ENCODE measurements at regions not wholly inside any gene's neighbourhood (a gene's known extent, or its start where the extent isn't known, plus 50 kb on each side); places are given as distances from the start of the nearest gene placed in this dataset.
"Not testable (repeated sequence)": the region's sequence is repeated elsewhere in the genome, so short reads cannot be mapped to it uniquely, and the experiment has no call there.

- Histone ChIP-seq H3K27me3 (ENCODE audit: control insufficient read depth in 2 of 2, insufficient read depth in 1 of 2, low read length in 1 of 2) (no peaks in the 10 kb centered on the region), H3K9me3 (ENCODE audit: control insufficient read depth in 2 of 2, insufficient read depth in 1 of 2, low read length in 1 of 2) (peaks cover 1 to 22% of the 10 kb centered on the region in 2 donors), H3K4me1 (ENCODE audit: control insufficient read depth in 2 of 2, insufficient read depth in 2 of 2, low read length in 2 of 2) (no peaks in the 10 kb centered on the region), H3K27ac (ENCODE audit: low read depth in 1 of 2, low read length in 1 of 2) (no peak overlapping the region), H3K4me3 (ENCODE audit: low read length in 2 of 2) (no peak overlapping the region), H3K36me3 (ENCODE audit: control insufficient read depth in 2 of 2, insufficient read depth in 2 of 2, low read length in 1 of 2) (no peaks in the 10 kb centered on the region)
- DNase-seq (ENCODE audit: low read depth in 6 of 9, low spot score in 9 of 9), result no peak
Measured at GRCh38 chr18:4986066-4986465, 211.0 kb downstream of the AKAIN1 start.

- no peaks in the 10 kb centered on the region for H3K36me3 ChIP-seq (ENCODE audit: control insufficient read depth in 2 of 2, insufficient read depth in 2 of 2, low read length in 1 of 2)
- no peak overlapping the region for H3K4me3 ChIP-seq (ENCODE audit: low read length in 2 of 2)
- H3K9me3 ChIP-seq (ENCODE audit: control insufficient read depth in 2 of 2, insufficient read depth in 1 of 2, low read length in 1 of 2), result peaks cover 0 to 4% of the 10 kb centered on the region in 2 donors
- H3K27me3 ChIP-seq (ENCODE audit: control insufficient read depth in 2 of 2, insufficient read depth in 1 of 2, low read length in 1 of 2), result no peaks in the 10 kb centered on the region
- no peak overlapping the region for H3K27ac ChIP-seq (ENCODE audit: low read depth in 1 of 2, low read length in 1 of 2)
- no peak for DNase-seq (ENCODE audit: low read depth in 6 of 9, low spot score in 9 of 9)
- WGBS, result 95% methylated on average over 4 of the region's 4 CpGs
- H3K4me1 ChIP-seq (ENCODE audit: control insufficient read depth in 2 of 2, insufficient read depth in 2 of 2, low read length in 2 of 2), result no peaks in the 10 kb centered on the region
Measured at GRCh38 chr18:4961121-4961909, 235.7 kb downstream of the AKAIN1 start.

DNA sequence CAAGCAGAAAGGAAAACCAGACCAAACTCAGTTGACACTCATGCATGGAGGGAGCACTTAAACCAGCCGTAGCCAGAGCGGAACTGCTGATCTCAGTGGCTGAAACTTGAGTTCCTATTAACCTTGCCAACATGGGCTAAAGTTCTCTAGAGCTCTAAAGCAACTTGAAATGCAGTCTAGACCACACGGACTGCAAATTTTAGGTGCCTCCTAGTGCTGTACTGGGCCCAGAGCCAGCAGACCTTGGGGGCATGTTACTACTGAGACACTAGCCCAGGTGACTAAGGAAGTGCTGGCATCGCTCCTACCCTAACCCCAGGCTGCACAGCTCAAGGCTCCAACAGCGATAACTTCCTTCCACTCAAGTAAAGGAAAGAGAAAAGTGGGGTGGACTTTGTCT lies 236.5 kb downstream of the AKAIN1 start:
- DNase-seq (ENCODE audit: low read depth in 6 of 9, low spot score in 9 of 9), result no peak
- Histone ChIP-seq H3K36me3 (ENCODE audit: control insufficient read depth in 2 of 2, insufficient read depth in 2 of 2, low read length in 1 of 2) (no peaks in the 10 kb centered on the region), H3K4me3 (ENCODE audit: low read length in 2 of 2) (no peak overlapping the region), H3K9me3 (ENCODE audit: control insufficient read depth in 2 of 2, insufficient read depth in 1 of 2, low read length in 1 of 2) (peaks cover 0 to 4% of the 10 kb centered on the region in 2 donors), H3K27ac (ENCODE audit: low read depth in 1 of 2, low read length in 1 of 2) (no peak overlapping the region), H3K4me1 (ENCODE audit: control insufficient read depth in 2 of 2, insufficient read depth in 2 of 2, low read length in 2 of 2) (no peaks in the 10 kb centered on the region), H3K27me3 (ENCODE audit: control insufficient read depth in 2 of 2, insufficient read depth in 1 of 2, low read length in 1 of 2) (no peaks in the 10 kb centered on the region)
- 94% methylated on average over 5 of the region's 5 CpGs for WGBS

GRCh38 chr18:4931209-4931608 lies 265.8 kb downstream of the AKAIN1 start:
- no peaks in the 10 kb centered on the region for H3K27me3 ChIP-seq (ENCODE audit: control insufficient read depth in 2 of 2, insufficient read depth in 1 of 2, low read length in 1 of 2)
- H3K4me1 ChIP-seq (ENCODE audit: control insufficient read depth in 2 of 2, insufficient read depth in 2 of 2, low read length in 2 of 2), result no peaks in the 10 kb centered on the region
- no peak for DNase-seq (ENCODE audit: low read depth in 6 of 9, low spot score in 9 of 9)
- H3K4me3 ChIP-seq (ENCODE audit: low read length in 2 of 2), result no peak overlapping the region
- WGBS, result 88% methylated on average over 1 of the region's 1 CpG
- H3K36me3 ChIP-seq (ENCODE audit: control insufficient read depth in 2 of 2, insufficient read depth in 2 of 2, low read length in 1 of 2), result no peaks in the 10 kb centered on the region
- no peak overlapping the region for H3K27ac ChIP-seq (ENCODE audit: low read depth in 1 of 2, low read length in 1 of 2)
- H3K9me3 ChIP-seq (ENCODE audit: control insufficient read depth in 2 of 2, insufficient read depth in 1 of 2, low read length in 1 of 2), result peaks cover 0 to under 1% of the 10 kb centered on the region in 2 donors

- Histone ChIP-seq H3K27ac (ENCODE audit: low read depth in 1 of 2, low read length in 1 of 2) (no peak overlapping the region), H3K36me3 (ENCODE audit: control insufficient read depth in 2 of 2, insufficient read depth in 2 of 2, low read length in 1 of 2) (no peaks in the 10 kb centered on the region), H3K4me1 (ENCODE audit: control insufficient read depth in 2 of 2, insufficient read depth in 2 of 2, low read length in 2 of 2) (no peaks in the 10 kb centered on the region), H3K27me3 (ENCODE audit: control insufficient read depth in 2 of 2, insufficient read depth in 1 of 2, low read length in 1 of 2) (no peaks in the 10 kb centered on the region), H3K9me3 (ENCODE audit: control insufficient read depth in 2 of 2, insufficient read depth in 1 of 2, low read length in 1 of 2) (peaks cover 0 to 6% of the 10 kb centered on the region in 2 donors), H3K4me3 (ENCODE audit: low read length in 2 of 2) (no peak overlapping the region)
- DNase-seq (ENCODE audit: low read depth in 6 of 9, low spot score in 9 of 9), result no peak
Measured at GRCh38 chr18:4921548-4921947, 275.5 kb downstream of the AKAIN1 start.

DNA sequence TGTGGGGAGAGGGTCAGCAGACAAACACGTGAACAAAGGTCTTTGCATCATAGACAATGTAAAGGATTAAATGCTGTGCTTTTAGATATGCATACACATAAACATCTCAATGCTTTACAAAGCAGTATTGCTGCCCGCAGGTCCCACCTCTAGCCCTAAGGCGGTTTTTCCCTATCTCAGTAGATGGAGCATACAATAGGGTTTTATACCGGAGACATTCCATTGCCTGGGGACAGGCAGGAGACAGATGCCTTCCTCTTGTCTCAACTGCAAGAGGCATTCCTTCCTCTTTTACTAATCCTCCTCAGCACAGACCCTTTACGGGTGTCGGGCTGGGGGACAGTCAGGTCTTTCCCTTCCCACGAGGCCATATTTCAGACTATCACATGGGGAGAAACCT lies 279.5 kb downstream of the AKAIN1 start:
- H3K27ac ChIP-seq (ENCODE audit: low read depth in 1 of 2, low read length in 1 of 2); H3K27me3 ChIP-seq (ENCODE audit: control insufficient read depth in 2 of 2, insufficient read depth in 1 of 2, low read length in 1 of 2); H3K36me3 ChIP-seq (ENCODE audit: control insufficient read depth in 2 of 2, insufficient read depth in 2 of 2, low read length in 1 of 2); H3K4me3 ChIP-seq (ENCODE audit: low read length in 2 of 2); H3K9me3 ChIP-seq (ENCODE audit: control insufficient read depth in 2 of 2, insufficient read depth in 1 of 2, low read length in 1 of 2); DNase-seq (ENCODE audit: low read depth in 6 of 9, low spot score in 9 of 9); H3K4me1 ChIP-seq (ENCODE audit: control insufficient read depth in 2 of 2, insufficient read depth in 2 of 2, low read length in 2 of 2): not testable (repeated sequence)
- 82% methylated on average over 4 of the region's 7 CpGs for WGBS

- Histone ChIP-seq H3K27ac (ENCODE audit: low read depth in 1 of 2, low read length in 1 of 2) (no peak overlapping the region), H3K9me3 (ENCODE audit: control insufficient read depth in 2 of 2, insufficient read depth in 1 of 2, low read length in 1 of 2) (no peaks in the 10 kb centered on the region), H3K36me3 (ENCODE audit: control insufficient read depth in 2 of 2, insufficient read depth in 2 of 2, low read length in 1 of 2) (no peaks in the 10 kb centered on the region), H3K4me3 (ENCODE audit: low read length in 2 of 2) (no peak overlapping the region), H3K4me1 (ENCODE audit: control insufficient read depth in 2 of 2, insufficient read depth in 2 of 2, low read length in 2 of 2) (no peaks in the 10 kb centered on the region), H3K27me3 (ENCODE audit: control insufficient read depth in 2 of 2, insufficient read depth in 1 of 2, low read length in 1 of 2) (no peaks in the 10 kb centered on the region)
- 85% methylated on average over 3 of the region's 3 CpGs for WGBS
- DNase-seq (ENCODE audit: low read depth in 6 of 9, low spot score in 9 of 9), result no peak
Measured at GRCh38 chr18:4908328-4908727, 288.7 kb downstream of the AKAIN1 start.

GRCh38 chr18:4906856-4907255 lies 290.2 kb downstream of the AKAIN1 start:
- Histone ChIP-seq H3K27ac (ENCODE audit: low read depth in 1 of 2, low read length in 1 of 2) (no peak overlapping the region), H3K4me1 (ENCODE audit: control insufficient read depth in 2 of 2, insufficient read depth in 2 of 2, low read length in 2 of 2) (no peaks in the 10 kb centered on the region), H3K9me3 (ENCODE audit: control insufficient read depth in 2 of 2, insufficient read depth in 1 of 2, low read length in 1 of 2) (no peaks in the 10 kb centered on the region), H3K36me3 (ENCODE audit: control insufficient read depth in 2 of 2, insufficient read depth in 2 of 2, low read length in 1 of 2) (no peaks in the 10 kb centered on the region), H3K4me3 (ENCODE audit: low read length in 2 of 2) (no peak overlapping the region), H3K27me3 (ENCODE audit: control insufficient read depth in 2 of 2, insufficient read depth in 1 of 2, low read length in 1 of 2) (no peaks in the 10 kb centered on the region)
- 79% methylated on average over 3 of the region's 3 CpGs for WGBS
- no peak for DNase-seq (ENCODE audit: low read depth in 6 of 9, low spot score in 9 of 9)

GRCh38 chr18:4888251-4889040 lies 308.6 kb downstream of the AKAIN1 start:
- Histone ChIP-seq H3K27ac (ENCODE audit: low read depth in 1 of 2, low read length in 1 of 2) (no peak overlapping the region), H3K4me1 (ENCODE audit: control insufficient read depth in 2 of 2, insufficient read depth in 2 of 2, low read length in 2 of 2) (no peaks in the 10 kb centered on the region), H3K4me3 (ENCODE audit: low read length in 2 of 2) (no peak overlapping the region), H3K36me3 (ENCODE audit: control insufficient read depth in 2 of 2, insufficient read depth in 2 of 2, low read length in 1 of 2) (no peaks in the 10 kb centered on the region), H3K27me3 (ENCODE audit: control insufficient read depth in 2 of 2, insufficient read depth in 1 of 2, low read length in 1 of 2) (no peaks in the 10 kb centered on the region), H3K9me3 (ENCODE audit: control insufficient read depth in 2 of 2, insufficient read depth in 1 of 2, low read length in 1 of 2) (peaks cover 2 to 7% of the 10 kb centered on the region in 2 donors)
- 61% methylated on average over 6 of the region's 6 CpGs for WGBS
- no peak for DNase-seq (ENCODE audit: low read depth in 6 of 9, low spot score in 9 of 9)
